EL (cell line): ENCODE measurements at regions not wholly inside any gene's neighbourhood (a gene's known extent, or its start where the extent isn't known, plus 50 kb on each side); places are given as distances from the start of the nearest gene placed in this dataset.
"Not testable (repeated sequence)": the region's sequence is repeated elsewhere in the genome, so short reads cannot be mapped to it uniquely, and the experiment has no call there.

ENCODE experiments used
- DNase-seq: peaks from one replicate; pipeline ENCODE4 v3.0.0-alpha.2; 2016

- DNase-seq: no peak
Observed at GRCh38 chr14:101082436-101083384, 179.2 kb upstream of the RTL1 start.

GRCh38 chr14:101083564-101084435 lies 180.3 kb upstream of the RTL1 start:
- DNase-seq: no peak

- DNase-seq: no peak
Observed at GRCh38 chr14:101084436-101084826, 180.9 kb upstream of the RTL1 start.

- DNase-seq: no peak
Observed at GRCh38 chr14:101086926-101087325, 183.4 kb upstream of the RTL1 start.

GRCh38 chr14:101087614-101088394 lies 184.3 kb upstream of the RTL1 start:
- no peak for DNase-seq

- no peak for DNase-seq
Observed at GRCh38 chr14:101088395-101088667, 184.8 kb upstream of the RTL1 start.

- DNase-seq: no peak
Observed at GRCh38 chr14:101088714-101089113, 185.2 kb upstream of the RTL1 start.

- not testable (repeated sequence) for DNase-seq
Observed at GRCh38 chr14:101090478-101090877, 187.0 kb upstream of the RTL1 start.

GRCh38 chr14:101090976-101091375 lies 187.5 kb upstream of the RTL1 start:
- DNase-seq: no peak

GRCh38 chr14:101094916-101095315 lies 191.4 kb upstream of the RTL1 start:
- DNase-seq: not testable (repeated sequence)

GRCh38 chr14:101096551-101096950 lies 193.0 kb upstream of the RTL1 start:
- no peak for DNase-seq

- DNase-seq: no peak
Observed at GRCh38 chr14:101097109-101097793, 193.7 kb upstream of the RTL1 start.

GRCh38 chr14:101098177-101098576 lies 194.7 kb upstream of the RTL1 start:
- no peak for DNase-seq

- DNase-seq: no peak
Observed at GRCh38 chr14:101098641-101099040, 195.1 kb upstream of the RTL1 start.

GRCh38 chr14:101101456-101102056 lies 198.0 kb upstream of the RTL1 start:
- peak; percentile 8 for DNase-seq

- no peak for DNase-seq
Observed at GRCh38 chr14:101102875-101103274, 199.4 kb upstream of the RTL1 start.

- DNase-seq: no peak
Observed at GRCh38 chr14:101103321-101103901, 199.9 kb upstream of the RTL1 start.

- DNase-seq: no peak
Observed at GRCh38 chr14:101104485-101104884, 201.0 kb upstream of the RTL1 start.

GRCh38 chr14:101105045-101105444 lies 201.5 kb upstream of the RTL1 start:
- no peak for DNase-seq

- no peak for DNase-seq
Observed at GRCh38 chr14:101108579-101109346, 205.2 kb upstream of the RTL1 start.

- DNase-seq: no peak
Observed at GRCh38 chr14:101109347-101109638, 205.8 kb upstream of the RTL1 start.
